GM19351 (cell line): ENCODE measurements at regions not wholly inside any gene's neighbourhood (a gene's known extent, or its start where the extent isn't known, plus 50 kb on each side); places are given as distances from the start of the nearest gene placed in this dataset.

Experiments used
- ATAC-seq: cut with Tn5 transposase; IDR thresholded peaks from one replicate; pipeline ENCODE4 v1.9.1; 2021; ENCODE audit warnings: mild to moderate bottlenecking, moderate library complexity; ENCODE audit not compliant: unreplicated experiment

- ATAC-seq, result no peak
Observed at GRCh38 chr11:20250644-20251247, 90.5 kb upstream of the DBX1 start.

GRCh38 chr11:20249796-20250195 is 89.5 kb upstream of the DBX1 start:
- ATAC-seq, result no peak

DNA sequence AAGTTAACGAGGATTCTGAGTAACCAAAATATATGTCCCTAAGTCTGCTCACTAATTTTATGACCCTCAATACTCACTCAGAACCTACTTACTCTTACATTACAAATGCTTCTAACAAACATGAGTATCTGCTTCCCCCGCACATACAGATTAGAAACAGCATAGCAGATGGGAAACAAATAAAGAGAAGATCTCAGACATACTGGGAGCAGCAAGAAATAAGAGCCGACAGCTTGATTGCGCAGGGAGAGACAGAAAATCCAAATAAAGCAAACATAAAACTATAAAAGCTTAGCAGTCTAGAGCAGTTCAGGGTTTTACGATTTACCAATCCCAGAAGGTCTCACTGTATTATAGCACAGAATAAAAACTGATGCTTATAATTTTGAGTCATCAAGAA is 89.1 kb upstream of the DBX1 start:
- no peak for ATAC-seq

DNA sequence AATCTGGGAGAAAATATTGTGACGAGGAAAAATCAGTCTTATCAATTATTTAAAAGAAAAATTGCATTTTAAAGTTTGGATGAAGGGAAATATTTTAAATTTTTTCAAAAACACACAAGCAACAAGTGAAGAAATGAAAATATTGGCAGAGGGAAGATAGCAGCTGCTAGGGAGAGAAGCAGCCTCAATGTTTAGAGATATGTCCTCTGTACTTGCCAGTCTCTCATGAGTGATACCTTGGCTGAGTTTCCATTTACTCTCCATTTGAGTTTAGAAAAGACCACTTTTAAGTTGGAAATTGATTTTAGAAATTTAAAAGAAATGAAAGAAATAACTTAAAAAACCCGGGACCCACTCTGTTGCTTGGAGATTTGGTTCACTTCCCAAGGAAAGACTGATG is 88.6 kb upstream of the DBX1 start:
- ATAC-seq, result no peak

- no peak for ATAC-seq
Observed at GRCh38 chr11:20248121-20248772, 88.0 kb upstream of the DBX1 start.

- ATAC-seq, result no peak
Observed at GRCh38 chr11:20247591-20248007, 87.3 kb upstream of the DBX1 start.

GRCh38 chr11:20243974-20244373 is 83.7 kb upstream of the DBX1 start:
- no peak for ATAC-seq

DNA sequence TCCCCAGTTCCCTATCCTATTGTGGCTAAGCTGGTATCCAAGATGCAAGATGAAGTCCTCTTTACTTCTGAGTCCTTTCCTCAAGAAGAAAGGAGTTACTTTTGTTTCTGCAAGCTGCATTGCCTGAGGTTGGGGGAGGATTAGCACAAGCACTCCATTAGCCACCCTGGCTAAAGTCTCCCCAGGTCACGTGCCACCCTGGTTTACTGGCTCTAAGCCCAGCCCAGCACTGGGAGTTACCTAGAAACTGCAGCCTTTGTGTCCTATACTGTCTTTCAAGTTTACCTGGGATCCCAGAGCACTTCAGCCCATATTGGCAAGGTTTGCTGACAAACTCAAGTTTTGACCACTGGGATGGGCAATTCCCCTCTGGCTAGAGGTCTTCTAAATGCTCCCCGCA is 78.4 kb upstream of the DBX1 start:
- ATAC-seq, result no peak

GRCh38 chr11:20235164-20235563 is 74.9 kb upstream of the DBX1 start:
- no peak for ATAC-seq

- ATAC-seq, result no peak
Observed at GRCh38 chr11:20227631-20228030, 67.4 kb upstream of the DBX1 start.

DNA sequence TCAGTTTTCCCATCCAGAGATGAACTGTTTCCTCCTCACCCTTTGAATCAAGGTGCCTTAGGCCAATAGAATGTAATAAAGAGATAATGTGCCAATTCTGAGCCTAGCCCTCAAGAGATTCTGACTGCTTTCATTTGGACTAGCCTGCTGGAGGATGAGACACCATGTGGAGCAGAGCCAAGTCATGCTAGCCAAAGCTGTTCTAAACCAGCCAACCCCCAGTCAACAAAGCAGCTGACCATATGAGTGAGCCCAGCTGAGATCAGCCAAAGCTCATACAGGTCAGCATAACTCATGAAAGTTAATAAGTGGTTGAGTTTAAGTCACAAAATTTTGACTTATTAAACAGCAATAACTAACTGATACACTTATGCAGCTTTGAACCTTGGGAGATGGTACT is 66.7 kb upstream of the DBX1 start:
- no peak for ATAC-seq

DNA sequence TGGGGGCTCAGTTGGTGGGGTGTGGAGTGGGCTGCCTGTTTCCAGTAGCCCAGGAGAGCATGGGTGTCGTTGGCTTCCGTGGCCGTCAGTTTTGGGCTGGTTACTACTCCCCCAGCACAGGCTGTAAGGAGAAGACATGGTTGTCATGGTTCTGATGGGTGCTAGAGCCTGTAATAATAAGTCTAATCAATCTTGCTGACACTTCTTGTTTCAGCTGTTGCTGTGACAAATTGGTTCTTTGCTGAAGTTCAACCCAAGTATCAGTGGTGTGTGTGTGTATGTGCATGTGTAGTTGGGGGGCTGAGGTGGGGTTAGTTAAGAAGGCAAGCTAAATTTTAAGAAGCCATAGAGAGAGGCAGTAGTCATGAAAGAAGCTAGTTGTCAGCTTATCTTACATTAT is 61.3 kb upstream of the DBX1 start:
- ATAC-seq, result no peak

DNA sequence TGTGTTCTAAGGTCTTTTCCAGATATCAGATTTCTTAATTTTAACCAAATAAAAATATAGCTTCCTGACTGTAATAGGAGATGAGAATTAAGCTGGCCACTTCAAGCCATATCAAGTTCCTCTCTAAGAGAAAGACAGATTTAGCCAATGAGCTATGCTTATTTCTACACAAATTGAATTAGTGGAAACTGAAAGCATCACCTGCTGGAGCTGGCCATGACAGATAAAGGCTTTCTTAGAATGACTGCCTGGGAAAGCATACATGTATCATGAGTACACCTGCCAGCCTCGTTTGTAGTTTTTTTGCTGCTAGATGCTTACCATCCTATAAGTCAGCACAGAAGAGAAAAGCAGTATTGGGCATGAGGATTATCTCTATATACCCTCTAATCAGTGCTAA is 53.5 kb upstream of the DBX1 start:
- ATAC-seq, result no peak

DNA sequence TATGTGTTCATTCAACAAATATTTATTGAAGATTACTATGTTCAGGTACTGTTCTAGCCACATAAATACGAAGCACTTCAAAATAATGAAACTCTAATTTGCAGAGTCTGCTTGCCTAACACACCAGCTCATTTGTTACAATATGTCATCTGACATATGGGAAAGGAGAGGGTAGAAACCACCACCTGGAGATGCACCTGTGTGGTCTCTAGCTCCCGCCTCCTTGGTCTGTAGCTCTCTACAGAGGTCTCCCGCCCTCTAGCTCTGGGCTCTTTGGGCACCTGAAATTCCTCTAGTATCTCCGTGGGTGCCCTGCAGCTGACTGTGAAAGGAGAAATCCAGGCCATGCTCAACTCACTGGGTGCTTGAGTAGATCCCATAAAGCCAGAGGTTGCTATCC is 51.4 kb upstream of the DBX1 start:
- no peak for ATAC-seq
